Left ventricle myocardium inferior (tissue), 1 donor: ENCODE measurements at regions not wholly inside any gene's neighbourhood (a gene's known extent, or its start where the extent isn't known, plus 50 kb on each side); places are given as distances from the start of the nearest gene placed in this dataset.

Experiments used
- DNase-seq: peaks from one replicate; pipeline ENCODE4 v3.0.0-alpha.2; 2020
- H3K27ac ChIP-seq: fragments of 200-600 bp; replicated peaks from 2 replicates; pipeline ENCODE4 v1.8.0; 2021
- H3K27me3 ChIP-seq: fragments of 200-600 bp; 2 replicates; pipeline ENCODE4 v1.8.0; 2021; ENCODE audit warnings: low read depth
- H3K36me3 ChIP-seq: fragments of 200-600 bp; 2 replicates; pipeline ENCODE4 v1.8.0; 2021
- H3K4me1 ChIP-seq: fragments of 200-600 bp; 2 replicates; pipeline ENCODE4 v1.8.0; 2021
- H3K4me3 ChIP-seq: fragments of 200-600 bp; 2 replicates; pipeline ENCODE4 v1.8.0; 2021; ENCODE audit warnings: mild to moderate bottlenecking, moderate library complexity
- H3K9me3 ChIP-seq: fragments of 200-600 bp; replicated peaks from 2 replicates; pipeline ENCODE4 v1.8.0; 2021
- CTCF ChIP-seq: fragments of 200-600 bp; IDR thresholded peaks from 2 replicates; pipeline ENCODE4 v1.8.0; 2021; ENCODE audit warnings: antibody characterized with exemption, mild to moderate bottlenecking, borderline replicate concordance
- intact Hi-C: fragments of 100-400 bp; cut with micrococcal nuclease; formaldehyde crosslinking; loops from one replicate; pipeline ENCODE4 v1.11.0; 2022
- donor health status: DM: no; HTN: yes; CAD: no; lungs with severe emphysema.

GRCh38 chr13:80097561-80097960 is 243.4 kb downstream of the SPRY2 start:
- H3K9me3 ChIP-seq = no peaks in the 10 kb centered on the region
- H3K27me3 ChIP-seq = no peaks in the 10 kb centered on the region
- no peak for DNase-seq
- intact Hi-C loops = no loop called here
- H3K36me3 ChIP-seq = no peaks in the 10 kb centered on the region
- H3K4me1 ChIP-seq = no peaks in the 10 kb centered on the region
- no peak for TF ChIP-seq CTCF
- no peak overlapping the region for H3K4me3 ChIP-seq
- H3K27ac ChIP-seq = no peak overlapping the region

- DNase-seq = no peak
- H3K4me3 ChIP-seq = no peak overlapping the region
- no peaks in the 10 kb centered on the region for H3K4me1 ChIP-seq
- H3K27me3 ChIP-seq = no peaks in the 10 kb centered on the region
- no peaks in the 10 kb centered on the region for H3K36me3 ChIP-seq
- H3K9me3 ChIP-seq = no peaks in the 10 kb centered on the region
- intact Hi-C loops = no loop called here
- no peak for TF ChIP-seq CTCF
- no peak overlapping the region for H3K27ac ChIP-seq
These were observed 244.5 kb downstream of the SPRY2 start for GRCh38 chr13:80096383-80096782.

GRCh38 chr13:80094526-80094925 is 246.4 kb downstream of the SPRY2 start:
- no peak for DNase-seq
- no peaks in the 10 kb centered on the region for H3K9me3 ChIP-seq
- H3K27ac ChIP-seq = no peak overlapping the region
- H3K4me1 ChIP-seq = no peaks in the 10 kb centered on the region
- H3K36me3 ChIP-seq = no peaks in the 10 kb centered on the region
- no peak overlapping the region for H3K4me3 ChIP-seq
- intact Hi-C loops = no loop called here
- no peaks in the 10 kb centered on the region for H3K27me3 ChIP-seq
- TF ChIP-seq CTCF = no peak

GRCh38 chr13:80093888-80094287 is 247.0 kb downstream of the SPRY2 start:
- TF ChIP-seq CTCF = no peak
- Histone ChIP-seq H3K27ac (no peak overlapping the region), H3K9me3 (no peaks in the 10 kb centered on the region), H3K4me1 (no peaks in the 10 kb centered on the region), H3K36me3 (no peaks in the 10 kb centered on the region), H3K27me3 (no peaks in the 10 kb centered on the region), H3K4me3 (no peak overlapping the region)
- no peak for DNase-seq
- intact Hi-C loops = no loop called here

DNA sequence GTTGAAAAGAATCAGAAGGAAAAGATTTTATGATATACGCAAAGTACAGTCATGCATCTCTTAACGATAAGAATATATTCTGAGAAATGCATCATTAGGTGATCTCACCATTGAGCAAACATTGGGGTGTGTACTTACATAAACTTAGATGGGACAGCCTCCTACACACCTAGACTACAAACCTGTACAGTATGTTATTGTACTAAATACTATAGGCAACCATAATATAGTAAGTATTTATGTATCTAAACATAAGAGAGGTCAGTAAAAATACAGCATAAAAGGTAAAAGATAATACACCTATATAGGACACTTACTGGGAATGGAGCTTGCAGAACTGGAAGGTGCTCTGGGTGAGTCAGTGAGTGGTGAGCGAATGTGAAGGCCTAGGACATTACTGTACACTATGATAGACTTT is 254.6 kb downstream of the SPRY2 start:
- TF ChIP-seq CTCF = no peak
- Histone ChIP-seq H3K27ac (no peak overlapping the region), H3K4me1 (peaks cover 21% of the 10 kb centered on the region), H3K9me3 (no peaks in the 10 kb centered on the region), H3K36me3 (no peaks in the 10 kb centered on the region), H3K27me3 (no peaks in the 10 kb centered on the region), H3K4me3 (no peak overlapping the region)
- intact Hi-C loops = no loop called here
- no peak for DNase-seq
